GM21825 (cell line): ENCODE measurements at regions not wholly inside any gene's neighbourhood (a gene's known extent, or its start where the extent isn't known, plus 50 kb on each side); places are given as distances from the start of the nearest gene placed in this dataset.
"Not testable (repeated sequence)": the region's sequence is repeated elsewhere in the genome, so short reads cannot be mapped to it uniquely, and the experiment has no call there.

Source experiments
- ATAC-seq: cut with Tn5 transposase; IDR thresholded peaks from one replicate; pipeline ENCODE4 v1.9.1; 2021; ENCODE audit warnings: mild to moderate bottlenecking, moderate library complexity; ENCODE audit not compliant: unreplicated experiment

GRCh38 chr5:2165203-2165602 lies 282.5 kb upstream of the IRX4 start:
- ATAC-seq = no peak

GRCh38 chr5:2164586-2164985 lies 281.9 kb upstream of the IRX4 start:
- no peak for ATAC-seq

- no peak for ATAC-seq
Measured at GRCh38 chr5:2163940-2164490, 281.3 kb upstream of the IRX4 start.

GRCh38 chr5:2163060-2163856 lies 280.5 kb upstream of the IRX4 start:
- no peak for ATAC-seq

GRCh38 chr5:2160811-2161210 lies 278.1 kb upstream of the IRX4 start:
- no peak for ATAC-seq

- no peak for ATAC-seq
Measured at GRCh38 chr5:2158767-2159166, 276.0 kb upstream of the IRX4 start.

GRCh38 chr5:2158109-2158508 lies 275.4 kb upstream of the IRX4 start:
- no peak for ATAC-seq

- no peak for ATAC-seq
Measured at GRCh38 chr5:2157372-2157771, 274.6 kb upstream of the IRX4 start.

GRCh38 chr5:2156358-2157059 lies 273.8 kb upstream of the IRX4 start:
- no peak for ATAC-seq

- no peak for ATAC-seq
Measured at GRCh38 chr5:2155556-2155955, 272.8 kb upstream of the IRX4 start.

GRCh38 chr5:2153802-2154201 lies 271.1 kb upstream of the IRX4 start:
- no peak for ATAC-seq

GRCh38 chr5:2153350-2153749 lies 270.6 kb upstream of the IRX4 start:
- ATAC-seq = no peak

GRCh38 chr5:2151301-2151888 lies 268.7 kb upstream of the IRX4 start:
- ATAC-seq = not testable (repeated sequence)

- no peak for ATAC-seq
Measured at GRCh38 chr5:2149195-2149539, 266.4 kb upstream of the IRX4 start.

- no peak for ATAC-seq
Measured at GRCh38 chr5:2148312-2149194, 265.8 kb upstream of the IRX4 start.

- ATAC-seq = no peak
Measured at GRCh38 chr5:2147504-2148311, 265.0 kb upstream of the IRX4 start.

- no peak for ATAC-seq
Measured at GRCh38 chr5:2143646-2144353, 261.1 kb upstream of the IRX4 start.

GRCh38 chr5:2143088-2143487 lies 260.4 kb upstream of the IRX4 start:
- no peak for ATAC-seq

- no peak for ATAC-seq
Measured at GRCh38 chr5:2142456-2142954, 259.8 kb upstream of the IRX4 start.
